ENCODE measurements at regions not wholly inside any gene's neighbourhood (a gene's known extent, or its start where the extent isn't known, plus 50 kb on each side); places are given as distances from the start of the nearest gene placed in this dataset.

DNA sequence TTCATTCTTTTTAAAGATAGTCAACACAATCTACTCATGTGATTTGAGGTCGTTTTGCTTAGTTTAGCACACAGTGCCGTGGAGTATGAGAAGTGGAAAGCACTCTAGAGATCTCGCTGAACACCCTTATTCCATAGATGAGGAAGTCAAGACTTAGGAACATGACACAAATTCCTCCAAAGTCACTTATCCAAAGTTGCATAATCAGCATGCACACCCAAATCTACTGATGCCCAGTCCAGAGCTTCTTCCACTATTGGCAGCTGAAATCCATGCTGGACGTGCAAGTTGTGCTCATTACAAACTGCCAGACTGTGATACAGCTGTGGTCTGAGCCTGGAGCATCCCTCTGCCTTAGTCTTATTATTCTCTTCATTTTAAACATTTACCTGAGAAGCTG, 83.5 kb upstream of the ZNF280D start:
- TF ChIP-seq, protein P1, sequence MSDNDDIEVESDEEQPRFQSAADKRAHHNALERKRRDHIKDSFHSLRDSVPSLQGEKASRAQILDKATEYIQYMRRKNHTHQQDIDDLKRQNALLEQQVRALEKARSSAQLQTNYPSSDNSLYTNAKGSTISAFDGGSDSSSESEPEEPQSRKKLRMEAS (IDR thresholded peaks at IDR 0.05): no peak
- TF ChIP-seq, protein P2, sequence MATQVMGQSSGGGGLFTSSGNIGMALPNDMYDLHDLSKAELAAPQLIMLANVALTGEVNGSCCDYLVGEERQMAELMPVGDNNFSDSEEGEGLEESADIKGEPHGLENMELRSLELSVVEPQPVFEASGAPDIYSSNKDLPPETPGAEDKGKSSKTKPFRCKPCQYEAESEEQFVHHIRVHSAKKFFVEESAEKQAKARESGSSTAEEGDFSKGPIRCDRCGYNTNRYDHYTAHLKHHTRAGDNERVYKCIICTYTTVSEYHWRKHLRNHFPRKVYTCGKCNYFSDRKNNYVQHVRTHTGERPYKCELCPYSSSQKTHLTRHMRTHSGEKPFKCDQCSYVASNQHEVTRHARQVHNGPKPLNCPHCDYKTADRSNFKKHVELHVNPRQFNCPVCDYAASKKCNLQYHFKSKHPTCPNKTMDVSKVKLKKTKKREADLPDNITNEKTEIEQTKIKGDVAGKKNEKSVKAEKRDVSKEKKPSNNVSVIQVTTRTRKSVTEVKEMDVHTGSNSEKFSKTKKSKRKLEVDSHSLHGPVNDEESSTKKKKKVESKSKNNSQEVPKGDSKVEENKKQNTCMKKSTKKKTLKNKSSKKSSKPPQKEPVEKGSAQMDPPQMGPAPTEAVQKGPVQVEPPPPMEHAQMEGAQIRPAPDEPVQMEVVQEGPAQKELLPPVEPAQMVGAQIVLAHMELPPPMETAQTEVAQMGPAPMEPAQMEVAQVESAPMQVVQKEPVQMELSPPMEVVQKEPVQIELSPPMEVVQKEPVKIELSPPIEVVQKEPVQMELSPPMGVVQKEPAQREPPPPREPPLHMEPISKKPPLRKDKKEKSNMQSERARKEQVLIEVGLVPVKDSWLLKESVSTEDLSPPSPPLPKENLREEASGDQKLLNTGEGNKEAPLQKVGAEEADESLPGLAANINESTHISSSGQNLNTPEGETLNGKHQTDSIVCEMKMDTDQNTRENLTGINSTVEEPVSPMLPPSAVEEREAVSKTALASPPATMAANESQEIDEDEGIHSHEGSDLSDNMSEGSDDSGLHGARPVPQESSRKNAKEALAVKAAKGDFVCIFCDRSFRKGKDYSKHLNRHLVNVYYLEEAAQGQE (IDR thresholded peaks at IDR 0.05; ENCODE audit: low read depth): no peak
- TF ChIP-seq CREB1 (IDR thresholded peaks at IDR 0.05; ENCODE audit: low read depth) (no peak), YY1 (IDR thresholded peaks at IDR 0.05; ENCODE audit: low read depth) (no peak), TCF12 (IDR thresholded peaks at IDR 0.05; ENCODE audit: low read depth) (no peak), TAF1 (IDR thresholded peaks at IDR 0.05; ENCODE audit: low read depth) (no peak), EGR1 (IDR thresholded peaks at IDR 0.05) (no peak), EP300 (IDR thresholded peaks at IDR 0.05; ENCODE audit: borderline replicate concordance) (no peak), RAD21 (IDR thresholded peaks at IDR 0.05; ENCODE audit: low read depth) (no peak), ZBTB7A (IDR thresholded peaks at IDR 0.05; ENCODE audit: low read depth) (no peak)
- TF ChIP-seq, protein P3, sequence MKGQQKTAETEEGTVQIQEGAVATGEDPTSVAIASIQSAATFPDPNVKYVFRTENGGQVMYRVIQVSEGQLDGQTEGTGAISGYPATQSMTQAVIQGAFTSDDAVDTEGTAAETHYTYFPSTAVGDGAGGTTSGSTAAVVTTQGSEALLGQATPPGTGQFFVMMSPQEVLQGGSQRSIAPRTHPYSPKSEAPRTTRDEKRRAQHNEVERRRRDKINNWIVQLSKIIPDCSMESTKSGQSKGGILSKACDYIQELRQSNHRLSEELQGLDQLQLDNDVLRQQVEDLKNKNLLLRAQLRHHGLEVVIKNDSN (IDR thresholded peaks at IDR 0.05): no peak
